Thyroid gland (tissue), 4 donors: ENCODE measurements at regions not wholly inside any gene's neighbourhood (a gene's known extent, or its start where the extent isn't known, plus 50 kb on each side); places are given as distances from the start of the nearest gene placed in this dataset.

ENCODE experiments used
- CTCF ChIP-seq, 6 experiments: fragments of 200-600 bp in 3 of 6; fragments of 450-650 bp in 3 of 6; sonication (generic) in 3 of 6; IDR thresholded peaks; one replicate each; pipeline ENCODE4 v1.5.1; 2016 to 2019; ENCODE audit warnings: antibody characterized with exemption in 6 of 6, mild to moderate bottlenecking in 2 of 6, inconsistent platforms in 1 of 6, moderate library complexity in 1 of 6
- POLR2A ChIP-seq, 2 donors: fragments of 450-650 bp; IDR thresholded peaks; one replicate each; pipeline ENCODE4 v1.6.1; 2017; ENCODE audit warnings: antibody characterized with exemption in 2 of 2, mild to moderate bottlenecking in 2 of 2, moderate library complexity in 1 of 2

DNA sequence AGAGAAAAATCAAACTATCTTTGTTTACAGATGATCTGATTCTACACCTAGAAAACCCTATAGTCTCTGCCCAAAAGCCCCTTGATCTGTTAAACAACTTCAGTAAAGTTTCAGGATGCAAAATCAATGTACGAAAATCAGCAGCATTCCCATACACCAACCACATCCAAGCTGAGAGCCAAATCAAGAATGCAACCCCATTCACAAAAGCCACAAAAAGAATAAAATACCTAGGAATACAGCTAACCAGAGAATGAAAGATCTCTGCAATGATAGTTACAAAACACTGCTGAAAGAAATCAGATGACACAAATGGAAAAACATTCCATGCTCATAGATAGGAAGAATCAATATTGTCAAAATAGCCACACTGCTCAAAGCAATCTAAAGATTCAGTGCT, 265.7 kb downstream of the AEBP2 start:
- TF ChIP-seq CTCF (IDR thresholded peaks at IDR 0.05) (no peak), POLR2A (IDR thresholded peaks at IDR 0.05) (no peak)
